ENCODE measurements at regions not wholly inside any gene's neighbourhood (a gene's known extent, or its start where the extent isn't known, plus 50 kb on each side); places are given as distances from the start of the nearest gene placed in this dataset.

DNA sequence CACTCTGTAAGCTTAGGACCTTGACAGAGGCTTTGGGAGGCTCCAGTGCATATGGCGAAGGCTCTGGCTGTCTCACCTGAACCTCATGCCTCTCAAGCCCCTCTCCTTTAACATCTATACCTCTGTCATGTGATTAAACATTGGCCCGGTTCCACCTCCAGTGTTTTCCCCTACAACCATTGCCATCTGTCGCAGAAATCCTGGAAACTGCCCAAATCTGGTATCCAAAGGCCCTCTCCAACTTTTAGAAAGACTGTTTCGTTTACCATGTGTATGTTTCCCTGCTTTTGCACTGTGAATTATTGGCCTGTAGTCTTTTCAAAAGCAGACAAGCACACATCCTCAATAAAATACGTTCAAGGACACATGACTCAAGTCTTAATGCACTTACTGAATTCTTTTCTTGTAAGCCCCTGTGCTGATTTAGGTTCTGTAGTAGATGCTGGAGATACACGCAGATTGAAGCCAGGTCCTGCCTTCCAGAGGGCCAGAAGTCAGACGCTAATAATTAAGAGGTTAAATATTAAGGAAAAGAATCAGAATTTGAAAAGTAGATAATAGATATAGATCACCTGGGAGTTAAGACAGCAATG is 386.4 kb upstream of the SLC14A2 start:
- no peak overlapping the region for H3K4me3 ChIP-seq (replicated peaks; ENCODE audit: low read depth, low read length)
- TF ChIP-seq, protein P1, sequence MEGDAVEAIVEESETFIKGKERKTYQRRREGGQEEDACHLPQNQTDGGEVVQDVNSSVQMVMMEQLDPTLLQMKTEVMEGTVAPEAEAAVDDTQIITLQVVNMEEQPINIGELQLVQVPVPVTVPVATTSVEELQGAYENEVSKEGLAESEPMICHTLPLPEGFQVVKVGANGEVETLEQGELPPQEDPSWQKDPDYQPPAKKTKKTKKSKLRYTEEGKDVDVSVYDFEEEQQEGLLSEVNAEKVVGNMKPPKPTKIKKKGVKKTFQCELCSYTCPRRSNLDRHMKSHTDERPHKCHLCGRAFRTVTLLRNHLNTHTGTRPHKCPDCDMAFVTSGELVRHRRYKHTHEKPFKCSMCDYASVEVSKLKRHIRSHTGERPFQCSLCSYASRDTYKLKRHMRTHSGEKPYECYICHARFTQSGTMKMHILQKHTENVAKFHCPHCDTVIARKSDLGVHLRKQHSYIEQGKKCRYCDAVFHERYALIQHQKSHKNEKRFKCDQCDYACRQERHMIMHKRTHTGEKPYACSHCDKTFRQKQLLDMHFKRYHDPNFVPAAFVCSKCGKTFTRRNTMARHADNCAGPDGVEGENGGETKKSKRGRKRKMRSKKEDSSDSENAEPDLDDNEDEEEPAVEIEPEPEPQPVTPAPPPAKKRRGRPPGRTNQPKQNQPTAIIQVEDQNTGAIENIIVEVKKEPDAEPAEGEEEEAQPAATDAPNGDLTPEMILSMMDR (IDR thresholded peaks at IDR 0.05; ENCODE audit: low read depth, low read length, missing control alignments), result no peak
- no peak for DNase-seq (ENCODE audit: extremely low read depth, low read depth)

DNA sequence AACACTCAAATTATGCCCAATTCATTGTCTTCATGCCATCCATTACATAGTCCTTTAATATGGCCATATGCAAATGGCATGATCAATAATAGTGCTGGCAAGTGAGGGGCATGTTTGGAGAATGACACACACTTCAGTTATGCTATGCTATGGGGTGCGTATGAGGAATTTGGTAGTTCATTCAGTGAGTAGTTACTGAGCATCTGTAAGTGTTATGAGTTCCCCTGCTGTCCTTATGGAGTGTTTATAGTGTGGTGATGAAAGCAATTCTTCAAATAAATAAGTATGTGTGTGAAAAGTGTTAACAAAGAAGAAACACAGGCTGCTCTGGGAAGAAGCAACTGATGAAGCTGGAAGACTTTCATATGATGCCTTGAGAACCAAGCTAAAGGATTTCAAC is 383.7 kb upstream of the SLC14A2 start:
- no peak overlapping the region for H3K4me3 ChIP-seq (replicated peaks; ENCODE audit: low read depth, low read length)
- TF ChIP-seq, protein P1 (IDR thresholded peaks at IDR 0.05; ENCODE audit: low read depth, low read length, missing control alignments), result no peak
- no peak for DNase-seq (ENCODE audit: extremely low read depth, low read depth)

DNA sequence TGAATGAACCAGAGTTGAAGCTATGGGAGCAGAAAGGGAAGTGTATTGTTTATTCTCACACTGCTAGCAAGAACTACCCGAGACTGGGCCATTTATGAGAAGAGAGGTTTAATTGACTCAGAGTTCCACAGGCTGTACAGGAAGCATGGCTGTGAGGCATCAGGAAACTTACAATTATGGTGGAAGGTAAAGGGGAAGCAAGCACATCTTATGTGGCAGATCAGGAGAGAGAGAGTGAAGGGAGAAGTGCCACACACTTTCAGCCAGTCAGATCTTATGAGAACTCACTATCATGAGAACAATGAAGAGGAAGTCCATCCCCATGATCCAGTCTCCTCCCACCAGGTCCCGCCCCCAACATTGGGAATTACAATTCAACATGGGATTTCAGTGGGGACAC is 383.2 kb upstream of the SLC14A2 start:
- TF ChIP-seq, protein P1 (IDR thresholded peaks at IDR 0.05; ENCODE audit: low read depth, low read length, missing control alignments), result no peak
- no peak for DNase-seq (ENCODE audit: extremely low read depth, low read depth)
- no peak overlapping the region for H3K4me3 ChIP-seq (replicated peaks; ENCODE audit: low read depth, low read length)

DNA sequence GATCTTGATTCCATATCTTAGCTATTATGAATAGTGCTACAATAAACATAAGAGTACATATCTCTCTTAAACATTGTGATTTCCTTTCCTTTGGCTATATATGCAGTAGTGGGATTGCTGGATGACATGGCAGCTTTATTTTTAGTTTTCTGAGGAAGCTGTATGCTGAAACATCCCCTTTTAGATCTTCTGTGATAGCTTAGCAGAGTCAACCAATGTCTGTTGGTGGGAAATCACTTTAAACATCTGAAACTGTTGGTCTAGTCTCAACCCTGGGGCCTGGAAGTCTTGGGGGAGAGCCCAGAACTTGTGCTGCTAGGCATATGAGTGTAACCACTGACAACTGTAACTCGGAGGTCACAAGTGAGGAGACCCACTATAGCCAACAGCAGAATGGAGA is 378.6 kb upstream of the SLC14A2 start:
- TF ChIP-seq, protein P1 (IDR thresholded peaks at IDR 0.05; ENCODE audit: low read depth, low read length, missing control alignments), result no peak
- DNase-seq (ENCODE audit: extremely low read depth, low read depth), result no peak
- no peak overlapping the region for H3K4me3 ChIP-seq (replicated peaks; ENCODE audit: low read depth, low read length)

DNA sequence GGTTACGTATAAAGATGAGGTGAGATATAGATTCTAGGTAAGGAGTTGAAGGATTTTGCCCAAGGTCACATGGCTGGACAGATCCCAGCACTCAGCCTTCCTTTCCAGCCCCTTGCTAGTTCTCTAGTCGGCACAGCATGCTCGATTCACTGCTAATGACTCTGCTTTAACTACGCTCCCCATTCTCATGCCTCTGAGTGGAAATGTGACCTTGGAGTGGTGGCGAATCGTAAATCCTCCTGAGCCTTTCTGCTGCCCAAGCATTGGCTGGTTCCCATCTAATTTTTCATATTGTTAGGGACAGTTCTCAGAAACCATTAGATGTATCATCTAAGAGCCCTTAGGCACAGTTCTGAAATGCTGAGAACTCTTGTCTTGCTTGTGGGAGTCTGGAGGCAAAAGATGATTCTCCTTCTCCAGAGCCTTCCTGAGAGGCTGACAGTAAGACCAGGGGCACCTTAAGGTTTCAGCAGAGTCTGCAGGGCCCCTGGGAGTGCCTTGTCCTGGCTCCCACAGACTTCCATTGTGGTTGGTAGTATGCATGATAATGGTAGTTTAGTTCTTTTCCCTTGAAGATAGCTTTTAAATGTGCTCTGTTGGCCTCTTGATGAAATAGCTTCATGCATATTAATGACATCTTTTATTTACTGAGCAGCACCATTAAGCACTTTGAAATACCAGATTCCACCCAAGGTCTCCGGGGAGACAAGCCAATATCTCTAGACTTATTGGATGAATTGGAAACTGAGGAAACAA is 377.8 kb upstream of the SLC14A2 start:
- no peak for DNase-seq (ENCODE audit: extremely low read depth, low read depth)
- TF ChIP-seq, protein P1 (IDR thresholded peaks at IDR 0.05; ENCODE audit: low read depth, low read length, missing control alignments), result no peak
- no peak overlapping the region for H3K4me3 ChIP-seq (replicated peaks; ENCODE audit: low read depth, low read length)

DNA sequence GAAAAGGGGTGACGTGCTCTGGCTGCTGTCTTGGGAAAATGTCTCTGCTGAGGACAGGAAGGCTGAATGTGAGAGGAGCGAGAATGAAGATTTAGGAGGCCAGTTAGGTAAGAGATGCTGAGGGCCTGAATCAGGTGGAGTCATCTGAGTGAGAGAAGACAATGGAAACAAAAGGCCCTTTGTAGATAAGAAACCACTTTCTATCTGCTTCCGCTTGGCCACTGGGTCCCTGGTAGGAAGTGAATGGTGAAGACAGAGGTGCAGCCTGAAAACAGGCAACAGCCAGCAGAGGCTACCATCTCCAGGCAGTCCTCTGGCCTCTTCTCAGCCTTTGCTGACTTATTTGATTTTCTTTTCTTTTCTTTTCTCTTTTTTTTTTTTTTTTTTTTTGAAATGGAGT is 374.0 kb upstream of the SLC14A2 start:
- DNase-seq (ENCODE audit: extremely low read depth, low read depth), result no peak
- TF ChIP-seq, protein P1 (IDR thresholded peaks at IDR 0.05; ENCODE audit: low read depth, low read length, missing control alignments), result no peak
- H3K4me3 ChIP-seq (replicated peaks; ENCODE audit: low read depth, low read length), result no peak overlapping the region
